ENCODE measurements at regions not wholly inside any gene's neighbourhood (a gene's known extent, or its start where the extent isn't known, plus 50 kb on each side); places are given as distances from the start of the nearest gene placed in this dataset.

GRCh38 chr7:130877236-130877990, 143.4 kb upstream of the KLF14 start:
- no peak for TF ChIP-seq CTCF (IDR thresholded peaks at IDR 0.05; ENCODE audit: borderline replicate concordance, insufficient read depth, low read depth, low read length)
- no peak overlapping the region for H3K4me3 ChIP-seq (ENCODE audit: low read depth, low read length)

GRCh38 chr7:130877991-130878305, 143.9 kb upstream of the KLF14 start:
- no peak for TF ChIP-seq CTCF (IDR thresholded peaks at IDR 0.05; ENCODE audit: borderline replicate concordance, insufficient read depth, low read depth, low read length)
- H3K4me3 ChIP-seq (ENCODE audit: low read depth, low read length), result no peak overlapping the region

GRCh38 chr7:130878785-130879184, 144.8 kb upstream of the KLF14 start:
- no peak for TF ChIP-seq CTCF (IDR thresholded peaks at IDR 0.05; ENCODE audit: borderline replicate concordance, insufficient read depth, low read depth, low read length)
- H3K4me3 ChIP-seq (ENCODE audit: low read depth, low read length), result no peak overlapping the region

GRCh38 chr7:130879191-130879590, 145.2 kb upstream of the KLF14 start:
- no peak for TF ChIP-seq CTCF (IDR thresholded peaks at IDR 0.05; ENCODE audit: borderline replicate concordance, insufficient read depth, low read depth, low read length)

GRCh38 chr7:130880668-130881067, 146.7 kb upstream of the KLF14 start:
- H3K4me3 ChIP-seq (ENCODE audit: low read depth, low read length), result no peak overlapping the region
- no peak for TF ChIP-seq CTCF (IDR thresholded peaks at IDR 0.05; ENCODE audit: borderline replicate concordance, insufficient read depth, low read depth, low read length)

More at GRCh38 chr7:130879191-130879590, 145.2 kb upstream of the KLF14 start:
- no peak overlapping the region for H3K4me3 ChIP-seq (ENCODE audit: low read depth, low read length)

GRCh38 chr7:130881091-130881798, 147.2 kb upstream of the KLF14 start:
- no peak overlapping the region for H3K4me3 ChIP-seq (ENCODE audit: low read depth, low read length)
- TF ChIP-seq CTCF (IDR thresholded peaks at IDR 0.05; ENCODE audit: borderline replicate concordance, insufficient read depth, low read depth, low read length), result no peak

- TF ChIP-seq CTCF (IDR thresholded peaks at IDR 0.05; ENCODE audit: borderline replicate concordance, insufficient read depth, low read depth, low read length), result no peak
- H3K4me3 ChIP-seq (ENCODE audit: low read depth, low read length), result no peak overlapping the region
Measured at GRCh38 chr7:130881799-130882141, 147.8 kb upstream of the KLF14 start.
